Astrocyte (in vitro differentiated cells and primary cell): ENCODE measurements at regions not wholly inside any gene's neighbourhood (a gene's known extent, or its start where the extent isn't known, plus 50 kb on each side); places are given as distances from the start of the nearest gene placed in this dataset.

Experiments used
- DNase-seq: peaks from one replicate; pipeline ENCODE4 v3.0.0-alpha.2; 2010; ENCODE audit warnings: low read depth
- FAIRE-seq: peaks from 2 replicates; lab custom pipeline; 2011; peaks lifted over from hg19 to GRCh38; lab: Jason Lieb, UNC
- H2AFZ ChIP-seq: 2 replicates; pipeline ENCODE4 v1.6.0; 2012; ENCODE audit warnings: low read depth, low read length, inconsistent platforms
- H3K27ac ChIP-seq: 2 replicates; pipeline ENCODE4 v1.5.1; 2011; ENCODE audit warnings: low read depth, low read length, inconsistent platforms
- H3K27me3 ChIP-seq: 2 replicates; pipeline ENCODE4 v1.6.0; 2011; ENCODE audit warnings: low read length, inconsistent platforms; ENCODE audit not compliant: insufficient read depth
- H3K36me3 ChIP-seq: 2 replicates; pipeline ENCODE4 v1.5.1; 2011; ENCODE audit warnings: low read length, inconsistent platforms; ENCODE audit not compliant: insufficient read depth
- H3K4me1 ChIP-seq: 2 replicates; pipeline ENCODE4 v1.5.1; 2011; ENCODE audit warnings: low read length, inconsistent platforms; ENCODE audit not compliant: insufficient read depth
- H3K4me2 ChIP-seq: 2 replicates; pipeline ENCODE4 v1.6.0; 2012; ENCODE audit warnings: low read length, inconsistent platforms
- H3K4me3 ChIP-seq: 2 replicates; pipeline ENCODE4 v1.5.1; 2011; ENCODE audit warnings: low read depth, mild to moderate bottlenecking, low read length, inconsistent platforms; ENCODE audit not compliant: insufficient read depth
- H3K79me2 ChIP-seq: 2 replicates; pipeline ENCODE4 v1.6.0; 2012; ENCODE audit warnings: mild to moderate bottlenecking, low read length, inconsistent platforms; ENCODE audit not compliant: insufficient read depth
- H3K9ac ChIP-seq: 2 replicates; pipeline ENCODE4 v1.6.0; 2012; ENCODE audit warnings: mild to moderate bottlenecking, low read length, inconsistent platforms
- H3K9me3 ChIP-seq: 2 replicates; pipeline ENCODE4 v1.5.1; 2012; ENCODE audit warnings: low read depth, mild to moderate bottlenecking, low read length, inconsistent platforms; ENCODE audit not compliant: insufficient read depth
- H4K20me1 ChIP-seq: 2 replicates; pipeline ENCODE4 v1.6.0; 2012; ENCODE audit warnings: low read length, inconsistent platforms; ENCODE audit not compliant: insufficient read depth
- H3K27ac Mint-ChIP-seq: one replicate; pipeline ENCODE4 v1.8.0; 2021; ENCODE audit warnings: mild to moderate bottlenecking, mixed read lengths; ENCODE audit not compliant: unreplicated experiment
- H3K27me3 Mint-ChIP-seq: one replicate; pipeline ENCODE4 v1.8.0; 2021; ENCODE audit warnings: low read depth, mixed read lengths; ENCODE audit not compliant: unreplicated experiment
- H3K36me3 Mint-ChIP-seq: one replicate; pipeline ENCODE4 v1.8.0; 2021; ENCODE audit warnings: low read depth, mixed read lengths; ENCODE audit not compliant: unreplicated experiment
- H3K4me1 Mint-ChIP-seq: one replicate; pipeline ENCODE4 v1.8.0; 2021; ENCODE audit warnings: low read depth, mixed read lengths; ENCODE audit not compliant: unreplicated experiment
- H3K4me3 Mint-ChIP-seq: one replicate; pipeline ENCODE4 v1.8.0; 2021; ENCODE audit warnings: mild to moderate bottlenecking, moderate library complexity, mixed read lengths; ENCODE audit not compliant: unreplicated experiment
- H3K9me3 Mint-ChIP-seq: one replicate; pipeline ENCODE4 v1.8.0; 2021; ENCODE audit warnings: mild to moderate bottlenecking, mixed read lengths; ENCODE audit not compliant: unreplicated experiment
- CTCF ChIP-seq: IDR thresholded peaks from 2 replicates; pipeline ENCODE4 v1.5.1; 2011; ENCODE audit warnings: low read depth, mild to moderate bottlenecking, inconsistent platforms, low read length, moderate library complexity; ENCODE audit not compliant: insufficient read depth
- EZH2 ChIP-seq: IDR thresholded peaks from 2 replicates; pipeline ENCODE4 v1.6.1; 2012; ENCODE audit warnings: mild to moderate bottlenecking, low read length, inconsistent platforms; ENCODE audit not compliant: insufficient read depth

GRCh38 chr12:39127401-39127800, 222.0 kb upstream of the CPNE8 start:
- DNase-seq: peak; percentile 80
- Mint-ChIP-seq H3K4me3 (no peak overlapping the region), H3K9me3 (peaks cover 2% of the 10 kb centered on the region), H3K27me3 (no peaks in the 10 kb centered on the region), H3K36me3 (no peaks in the 10 kb centered on the region), H3K27ac (no peak overlapping the region), H3K4me1 (peaks cover 22% of the 10 kb centered on the region)
- Histone ChIP-seq H3K9ac (no peak overlapping the region), H3K4me3 (no peak overlapping the region), H3K9me3 (no peaks in the 10 kb centered on the region), H3K79me2 (no peaks in the 10 kb centered on the region), H3K36me3 (no peaks in the 10 kb centered on the region), H3K4me2 (peak overlapping the region; percentile 7), H3K27me3 (no peaks in the 10 kb centered on the region), H2AFZ (no peak overlapping the region), H4K20me1 (no peaks in the 10 kb centered on the region), H3K27ac (no peak overlapping the region), H3K4me1 (no peaks in the 10 kb centered on the region)
- no peak for FAIRE-seq
- no peak for TF ChIP-seq EZH2
- no peak for TF ChIP-seq CTCF

- Histone ChIP-seq H3K9ac (no peak overlapping the region), H3K4me2 (no peak overlapping the region), H3K36me3 (no peaks in the 10 kb centered on the region), H3K4me3 (no peak overlapping the region), H3K27me3 (no peaks in the 10 kb centered on the region), H3K9me3 (no peaks in the 10 kb centered on the region), H4K20me1 (no peaks in the 10 kb centered on the region), H3K27ac (no peak overlapping the region), H2AFZ (no peak overlapping the region), H3K79me2 (no peaks in the 10 kb centered on the region), H3K4me1 (no peaks in the 10 kb centered on the region)
- DNase-seq: peak; percentile 69
- Mint-ChIP-seq H3K27ac (no peak overlapping the region), H3K27me3 (no peaks in the 10 kb centered on the region), H3K4me3 (no peak overlapping the region), H3K36me3 (no peaks in the 10 kb centered on the region), H3K9me3 (peaks cover 2% of the 10 kb centered on the region), H3K4me1 (peaks cover 22% of the 10 kb centered on the region)
- FAIRE-seq: no peak
- TF ChIP-seq CTCF (no peak), EZH2 (no peak)
Measured at GRCh38 chr12:39125566-39125965, 220.2 kb upstream of the CPNE8 start.

- H4K20me1 ChIP-seq: no peaks in the 10 kb centered on the region
- peaks cover 2% of the 10 kb centered on the region for H3K9me3 Mint-ChIP-seq
Measured at GRCh38 chr12:39124768-39125167, 219.4 kb upstream of the CPNE8 start.

More at GRCh38 chr12:39124768-39125167, 219.4 kb upstream of the CPNE8 start:
- H3K27ac Mint-ChIP-seq: no peak overlapping the region
- no peaks in the 10 kb centered on the region for H3K79me2 ChIP-seq
- H3K9me3 ChIP-seq: no peaks in the 10 kb centered on the region
- H3K36me3 Mint-ChIP-seq: no peaks in the 10 kb centered on the region
- DNase-seq (no peak), FAIRE-seq (no peak)
- no peak overlapping the region for H3K9ac ChIP-seq
- H3K4me3 Mint-ChIP-seq: no peak overlapping the region
- H3K27ac ChIP-seq: no peak overlapping the region
- no peaks in the 10 kb centered on the region for H3K27me3 ChIP-seq
- H3K4me1 Mint-ChIP-seq: peaks cover 22% of the 10 kb centered on the region
- H3K4me2 ChIP-seq: no peak overlapping the region
- no peak for TF ChIP-seq EZH2
- TF ChIP-seq CTCF: no peak
- H3K4me1 ChIP-seq: no peaks in the 10 kb centered on the region
- H3K36me3 ChIP-seq: no peaks in the 10 kb centered on the region
- no peak overlapping the region for H2AFZ ChIP-seq
- H3K27me3 Mint-ChIP-seq: no peaks in the 10 kb centered on the region
- H3K4me3 ChIP-seq: no peak overlapping the region
